ENCODE measurements at regions not wholly inside any gene's neighbourhood (a gene's known extent, or its start where the extent isn't known, plus 50 kb on each side); places are given as distances from the start of the nearest gene placed in this dataset.

GRCh38 chrX:129039176-129039575 is 484.1 kb downstream of the SMARCA1 start:
- Histone ChIP-seq H3K9me2 (replicated peaks; ENCODE audit: insufficient read depth, low read length) (no peaks in the 10 kb centered on the region), H3K4me3 (ENCODE audit: insufficient read depth, low read length, poor library complexity, severe bottlenecking) (no peak overlapping the region), H3K79me2 (ENCODE audit: insufficient read depth, low read length) (no peaks in the 10 kb centered on the region), H2AFZ (ENCODE audit: low read depth, low read length, severe bottlenecking) (no peak overlapping the region), H3K4me2 (ENCODE audit: low read depth, low read length, poor library complexity, severe bottlenecking) (no peak overlapping the region), H3K36me3 (ENCODE audit: low read length) (no peaks in the 10 kb centered on the region), H3F3A (ENCODE audit: insufficient read depth) (no peaks in the 10 kb centered on the region), H3K9me3 (ENCODE audit: insufficient read depth, low read length) (no peaks in the 10 kb centered on the region), H3K27me3 (ENCODE audit: low read length) (no peaks in the 10 kb centered on the region), H3K9ac (ENCODE audit: low read length) (no peak overlapping the region), H3K27ac (ENCODE audit: low read depth, low read length) (no peak overlapping the region), H4K20me1 (ENCODE audit: low read depth, low read length) (no peaks in the 10 kb centered on the region)
- TF ChIP-seq EZH2phosphoT487 (conservative IDR thresholded peaks at IDR 0.05; ENCODE audit: low read length) (no peak), CTCF (IDR thresholded peaks at IDR 0.05; ENCODE audit: insufficient read depth, low read length, poor library complexity, severe bottlenecking) (no peak)

DNA sequence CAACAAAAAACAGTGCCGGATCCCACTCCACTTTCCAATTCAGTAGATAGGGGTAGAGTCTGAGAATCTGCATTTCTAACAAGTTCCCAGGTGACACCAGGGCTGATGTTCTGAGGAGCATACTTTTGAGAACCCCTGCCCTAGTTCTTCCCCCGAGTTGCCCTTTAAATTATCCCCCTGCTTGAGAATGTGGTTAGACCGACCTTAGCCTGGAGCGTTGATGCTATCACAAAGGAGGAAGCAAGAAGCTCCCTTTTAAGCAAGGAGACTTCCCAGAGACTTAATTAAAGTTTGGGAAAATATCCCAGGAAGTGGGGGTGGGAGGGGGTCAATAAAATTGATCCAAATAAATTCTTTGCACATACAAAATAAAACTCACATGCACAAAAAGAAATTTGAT is 485.9 kb downstream of the SMARCA1 start:
- no peak overlapping the region for H2AFZ ChIP-seq (ENCODE audit: low read depth, low read length, severe bottlenecking)
- H3K27ac ChIP-seq (ENCODE audit: low read depth, low read length), result no peak overlapping the region
- no peaks in the 10 kb centered on the region for H3K79me2 ChIP-seq (ENCODE audit: insufficient read depth, low read length)
- no peak for TF ChIP-seq EZH2phosphoT487 (conservative IDR thresholded peaks at IDR 0.05; ENCODE audit: low read length)
- TF ChIP-seq CTCF (IDR thresholded peaks at IDR 0.05; ENCODE audit: insufficient read depth, low read length, poor library complexity, severe bottlenecking), result no peak
- H3F3A ChIP-seq (ENCODE audit: insufficient read depth), result no peaks in the 10 kb centered on the region
- H3K4me2 ChIP-seq (ENCODE audit: low read depth, low read length, poor library complexity, severe bottlenecking), result no peak overlapping the region
- no peaks in the 10 kb centered on the region for H3K9me2 ChIP-seq (replicated peaks; ENCODE audit: insufficient read depth, low read length)
- no peaks in the 10 kb centered on the region for H4K20me1 ChIP-seq (ENCODE audit: low read depth, low read length)
- H3K9ac ChIP-seq (ENCODE audit: low read length), result no peak overlapping the region
- no peaks in the 10 kb centered on the region for H3K9me3 ChIP-seq (ENCODE audit: insufficient read depth, low read length)
- no peaks in the 10 kb centered on the region for H3K36me3 ChIP-seq (ENCODE audit: low read length)
- H3K4me3 ChIP-seq (ENCODE audit: insufficient read depth, low read length, poor library complexity, severe bottlenecking), result no peak overlapping the region
- H3K27me3 ChIP-seq (ENCODE audit: low read length), result no peaks in the 10 kb centered on the region

DNA sequence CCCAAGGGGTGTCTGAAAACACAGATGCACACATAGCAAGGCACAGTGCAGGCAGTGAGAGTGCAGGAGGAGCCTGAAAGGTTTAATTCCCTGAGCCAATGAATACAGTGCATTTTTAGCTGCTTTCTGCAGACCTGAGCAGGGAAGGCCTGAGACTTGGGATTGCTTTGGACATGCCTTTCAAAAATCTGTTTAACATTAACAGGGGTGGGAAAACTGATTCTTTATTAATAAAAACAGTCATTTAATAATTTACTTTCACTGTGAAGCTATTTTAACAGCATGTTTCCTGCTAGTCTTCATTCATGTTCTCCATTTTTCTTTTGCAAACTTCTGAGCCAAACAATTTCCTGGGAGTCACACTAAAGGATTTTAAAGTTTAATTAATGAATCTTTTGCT is 488.1 kb downstream of the SMARCA1 start:
- TF ChIP-seq EZH2phosphoT487 (conservative IDR thresholded peaks at IDR 0.05; ENCODE audit: low read length) (no peak), CTCF (IDR thresholded peaks at IDR 0.05; ENCODE audit: insufficient read depth, low read length, poor library complexity, severe bottlenecking) (no peak)
- H3K79me2 ChIP-seq (ENCODE audit: insufficient read depth, low read length), result no peaks in the 10 kb centered on the region
- no peak overlapping the region for H3K27ac ChIP-seq (ENCODE audit: low read depth, low read length)
- H3K4me2 ChIP-seq (ENCODE audit: low read depth, low read length, poor library complexity, severe bottlenecking), result no peak overlapping the region
- no peaks in the 10 kb centered on the region for H3K36me3 ChIP-seq (ENCODE audit: low read length)
- H3K9me3 ChIP-seq (ENCODE audit: insufficient read depth, low read length), result no peaks in the 10 kb centered on the region
- H3F3A ChIP-seq (ENCODE audit: insufficient read depth), result no peaks in the 10 kb centered on the region
- H3K27me3 ChIP-seq (ENCODE audit: low read length), result no peaks in the 10 kb centered on the region
- no peaks in the 10 kb centered on the region for H4K20me1 ChIP-seq (ENCODE audit: low read depth, low read length)
- H3K9ac ChIP-seq (ENCODE audit: low read length), result no peak overlapping the region
- no peak overlapping the region for H2AFZ ChIP-seq (ENCODE audit: low read depth, low read length, severe bottlenecking)
- no peak overlapping the region for H3K4me3 ChIP-seq (ENCODE audit: insufficient read depth, low read length, poor library complexity, severe bottlenecking)
- no peaks in the 10 kb centered on the region for H3K9me2 ChIP-seq (replicated peaks; ENCODE audit: insufficient read depth, low read length)

GRCh38 chrX:129034196-129034595 is 489.1 kb downstream of the SMARCA1 start:
- H3K9me2 ChIP-seq (replicated peaks; ENCODE audit: insufficient read depth, low read length), result no peaks in the 10 kb centered on the region
- no peaks in the 10 kb centered on the region for H3K36me3 ChIP-seq (ENCODE audit: low read length)
- no peak overlapping the region for H3K4me3 ChIP-seq (ENCODE audit: insufficient read depth, low read length, poor library complexity, severe bottlenecking)
- H3K9ac ChIP-seq (ENCODE audit: low read length), result no peak overlapping the region
- H2AFZ ChIP-seq (ENCODE audit: low read depth, low read length, severe bottlenecking), result no peak overlapping the region
- H3F3A ChIP-seq (ENCODE audit: insufficient read depth), result no peaks in the 10 kb centered on the region
- no peak overlapping the region for H3K4me2 ChIP-seq (ENCODE audit: low read depth, low read length, poor library complexity, severe bottlenecking)
- no peaks in the 10 kb centered on the region for H3K27me3 ChIP-seq (ENCODE audit: low read length)
- no peak overlapping the region for H3K27ac ChIP-seq (ENCODE audit: low read depth, low read length)
- H3K9me3 ChIP-seq (ENCODE audit: insufficient read depth, low read length), result no peaks in the 10 kb centered on the region
- H3K79me2 ChIP-seq (ENCODE audit: insufficient read depth, low read length), result no peaks in the 10 kb centered on the region
- no peaks in the 10 kb centered on the region for H4K20me1 ChIP-seq (ENCODE audit: low read depth, low read length)
- TF ChIP-seq CTCF (IDR thresholded peaks at IDR 0.05; ENCODE audit: insufficient read depth, low read length, poor library complexity, severe bottlenecking) (no peak), EZH2phosphoT487 (conservative IDR thresholded peaks at IDR 0.05; ENCODE audit: low read length) (no peak)

Data from SU-DHL-6 (cell line).